AG04449 (cell line): ENCODE measurements at regions not wholly inside any gene's neighbourhood (a gene's known extent, or its start where the extent isn't known, plus 50 kb on each side); places are given as distances from the start of the nearest gene placed in this dataset.

Experiments used
- CTCF ChIA-PET: fragments of 350-600 bp; formaldehyde crosslinking; extraction: SDS; loops from one replicate; lab custom pipeline; 2021; ENCODE audit warnings: antibody characterized with exemption; lab: Yijun Ruan, JAX
- POLR2A ChIA-PET: fragments of 400-600, 350-600 bp; formaldehyde crosslinking; extraction: SDS; loops from one replicate; lab custom pipeline; 2020; ENCODE audit warnings: antibody characterized with exemption, inconsistent platforms; lab: Yijun Ruan, JAX
- DNase-seq: peaks from one replicate; pipeline ENCODE4 v3.0.0-alpha.2; 2010; ENCODE audit warnings: low read depth, low spot score
- H3K4me3 ChIP-seq: 2 replicates; pipeline ENCODE4 v1.5.1; 2011; ENCODE audit warnings: low read depth, mild to moderate bottlenecking, control low read depth, low read length
- CTCF ChIP-seq: IDR thresholded peaks from one replicate; pipeline ENCODE4 v1.5.1; 2011; ENCODE audit warnings: mild to moderate bottlenecking, moderate library complexity, low read length, control low read depth, inconsistent platforms; ENCODE audit not compliant: insufficient read depth; ENCODE audit errors: missing control alignments

- no peak overlapping the region for H3K4me3 ChIP-seq
- TF ChIP-seq CTCF: no peak
- DNase-seq: no peak
- POLR2A ChIA-PET: no interaction called here
- CTCF ChIA-PET: no interaction called here
These were observed 90.7 kb upstream of the SORBS2 start for GRCh38 chr4:185902654-185903053.

GRCh38 chr4:185903205-185903604 lies 91.2 kb upstream of the SORBS2 start:
- no peak for DNase-seq
- ChIA-PET CTCF (no interaction called here), POLR2A (no interaction called here)
- no peak for TF ChIP-seq CTCF
- H3K4me3 ChIP-seq: no peak overlapping the region

GRCh38 chr4:185904381-185904780 lies 92.4 kb upstream of the SORBS2 start:
- no peak for TF ChIP-seq CTCF
- H3K4me3 ChIP-seq: no peak overlapping the region
- DNase-seq: no peak
- ChIA-PET POLR2A (no interaction called here), CTCF (no interaction called here)

GRCh38 chr4:185909972-185910371 lies 98.0 kb upstream of the SORBS2 start:
- ChIA-PET CTCF (no interaction called here), POLR2A (interaction anchor here (0.6 kb wide), 1 partner anchor 71 kb away, joined by 3 read pairs; no protein-coding TSS in a partner anchor)

GRCh38 chr4:185911556-185912064 lies 99.6 kb upstream of the SORBS2 start:
- ChIA-PET CTCF (no interaction called here), POLR2A (no interaction called here)
- DNase-seq: no peak
- TF ChIP-seq CTCF: no peak
- no peak overlapping the region for H3K4me3 ChIP-seq

More at GRCh38 chr4:185909972-185910371, 98.0 kb upstream of the SORBS2 start:
- H3K4me3 ChIP-seq: no peak overlapping the region
- DNase-seq: no peak
- no peak for TF ChIP-seq CTCF

GRCh38 chr4:185912779-185913178 lies 100.8 kb upstream of the SORBS2 start:
- ChIA-PET CTCF (no interaction called here), POLR2A (no interaction called here)
- TF ChIP-seq CTCF: no peak
- DNase-seq: no peak
- H3K4me3 ChIP-seq: no peak overlapping the region
